ENCODE measurements at regions not wholly inside any gene's neighbourhood (a gene's known extent, or its start where the extent isn't known, plus 50 kb on each side); places are given as distances from the start of the nearest gene placed in this dataset.

DNA sequence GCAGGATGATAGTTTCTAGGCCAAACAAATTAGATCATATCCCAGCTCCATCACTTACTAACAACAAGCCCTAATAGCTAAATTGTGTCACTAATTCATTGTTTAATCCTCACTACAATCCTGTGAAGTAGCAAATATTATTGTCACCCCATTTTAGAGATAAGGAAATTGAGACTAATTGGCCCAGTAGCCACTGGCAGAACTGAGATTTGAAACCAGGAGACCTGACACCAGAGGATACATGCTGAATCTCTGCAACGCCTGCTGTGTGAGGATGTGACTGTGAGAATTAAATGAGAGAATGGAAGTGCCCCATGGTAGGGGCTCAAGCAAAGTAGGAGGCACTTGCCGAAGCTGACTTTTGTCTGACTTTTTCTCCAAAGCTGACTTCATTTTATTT is 124.3 kb upstream of the CITED2 start:
- TF ChIP-seq, protein P1, sequence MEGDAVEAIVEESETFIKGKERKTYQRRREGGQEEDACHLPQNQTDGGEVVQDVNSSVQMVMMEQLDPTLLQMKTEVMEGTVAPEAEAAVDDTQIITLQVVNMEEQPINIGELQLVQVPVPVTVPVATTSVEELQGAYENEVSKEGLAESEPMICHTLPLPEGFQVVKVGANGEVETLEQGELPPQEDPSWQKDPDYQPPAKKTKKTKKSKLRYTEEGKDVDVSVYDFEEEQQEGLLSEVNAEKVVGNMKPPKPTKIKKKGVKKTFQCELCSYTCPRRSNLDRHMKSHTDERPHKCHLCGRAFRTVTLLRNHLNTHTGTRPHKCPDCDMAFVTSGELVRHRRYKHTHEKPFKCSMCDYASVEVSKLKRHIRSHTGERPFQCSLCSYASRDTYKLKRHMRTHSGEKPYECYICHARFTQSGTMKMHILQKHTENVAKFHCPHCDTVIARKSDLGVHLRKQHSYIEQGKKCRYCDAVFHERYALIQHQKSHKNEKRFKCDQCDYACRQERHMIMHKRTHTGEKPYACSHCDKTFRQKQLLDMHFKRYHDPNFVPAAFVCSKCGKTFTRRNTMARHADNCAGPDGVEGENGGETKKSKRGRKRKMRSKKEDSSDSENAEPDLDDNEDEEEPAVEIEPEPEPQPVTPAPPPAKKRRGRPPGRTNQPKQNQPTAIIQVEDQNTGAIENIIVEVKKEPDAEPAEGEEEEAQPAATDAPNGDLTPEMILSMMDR (IDR thresholded peaks at IDR 0.05; ENCODE audit: low read length): no peak
- no peak for TF ChIP-seq EZH2 (IDR thresholded peaks at IDR 0.05; ENCODE audit: borderline replicate concordance, low read length)
